ENCODE measurements at regions not wholly inside any gene's neighbourhood (a gene's known extent, or its start where the extent isn't known, plus 50 kb on each side); places are given as distances from the start of the nearest gene placed in this dataset.
A peak's percentile ranks its signal among the peaks of the same experiment; 100 is the strongest.

DNA sequence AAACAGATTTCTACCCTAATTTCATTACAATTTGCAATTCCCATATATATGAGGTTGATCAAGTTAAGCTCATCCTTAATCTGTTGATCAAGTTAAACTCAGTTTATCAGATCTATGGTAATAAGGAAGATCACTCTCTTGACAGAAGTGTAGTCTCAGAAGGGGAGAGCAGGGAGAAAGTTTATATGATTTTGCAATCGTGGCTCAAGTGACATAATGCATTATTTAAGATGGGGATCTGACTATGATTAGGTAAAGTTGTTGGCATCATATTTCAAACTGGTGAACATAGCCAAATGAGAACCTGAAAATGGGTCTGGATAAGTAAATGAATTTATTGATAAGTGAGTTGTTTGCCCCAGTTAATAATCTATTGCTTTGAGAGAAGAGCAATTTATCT lies 995.3 kb downstream of the OTOL1 start:
- DNase-seq (ENCODE audit: low spot score) = peak; percentile 23
- Histone ChIP-seq H3K4me3 (ENCODE audit: low read depth, low read length, poor library complexity, severe bottlenecking) (no peak overlapping the region), H3K9me3 (ENCODE audit: low read depth, low read length, poor library complexity, severe bottlenecking) (no peaks in the 10 kb centered on the region), H3K27ac (ENCODE audit: low read depth, low read length, poor library complexity, severe bottlenecking) (no peak overlapping the region), H3K4me1 (ENCODE audit: insufficient read depth, low read length, poor library complexity, severe bottlenecking) (peaks cover 14% of the 10 kb centered on the region), H3K36me3 (ENCODE audit: insufficient read depth, low read length, poor library complexity, severe bottlenecking) (no peaks in the 10 kb centered on the region), H3K27me3 (replicated peaks; ENCODE audit: insufficient read depth, low read depth, low read length, poor library complexity) (no peaks in the 10 kb centered on the region)
- BruUV-seq (replicated peaks) = no TSS peak
- CTCF ChIA-PET = no interaction called here
- intact Hi-C loops (cut with micrococcal nuclease; ENCODE audit: unreplicated experiment) = loop anchor here (10.0 kb wide), 1 partner anchor 577 kb away; no protein-coding TSS in a partner anchor
- TF ChIP-seq EZH2 (IDR thresholded peaks at IDR 0.05; ENCODE audit: borderline replicate concordance, low read depth, low read length, poor library complexity, severe bottlenecking) = no peak
- TF ChIP-seq, protein P1, sequence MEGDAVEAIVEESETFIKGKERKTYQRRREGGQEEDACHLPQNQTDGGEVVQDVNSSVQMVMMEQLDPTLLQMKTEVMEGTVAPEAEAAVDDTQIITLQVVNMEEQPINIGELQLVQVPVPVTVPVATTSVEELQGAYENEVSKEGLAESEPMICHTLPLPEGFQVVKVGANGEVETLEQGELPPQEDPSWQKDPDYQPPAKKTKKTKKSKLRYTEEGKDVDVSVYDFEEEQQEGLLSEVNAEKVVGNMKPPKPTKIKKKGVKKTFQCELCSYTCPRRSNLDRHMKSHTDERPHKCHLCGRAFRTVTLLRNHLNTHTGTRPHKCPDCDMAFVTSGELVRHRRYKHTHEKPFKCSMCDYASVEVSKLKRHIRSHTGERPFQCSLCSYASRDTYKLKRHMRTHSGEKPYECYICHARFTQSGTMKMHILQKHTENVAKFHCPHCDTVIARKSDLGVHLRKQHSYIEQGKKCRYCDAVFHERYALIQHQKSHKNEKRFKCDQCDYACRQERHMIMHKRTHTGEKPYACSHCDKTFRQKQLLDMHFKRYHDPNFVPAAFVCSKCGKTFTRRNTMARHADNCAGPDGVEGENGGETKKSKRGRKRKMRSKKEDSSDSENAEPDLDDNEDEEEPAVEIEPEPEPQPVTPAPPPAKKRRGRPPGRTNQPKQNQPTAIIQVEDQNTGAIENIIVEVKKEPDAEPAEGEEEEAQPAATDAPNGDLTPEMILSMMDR (conservative IDR thresholded peaks at IDR 0.05; ENCODE audit: low read depth, low read length) = no peak
- POLR2A ChIA-PET (ENCODE audit: low non-redundant PET) = no interaction called here

DNA sequence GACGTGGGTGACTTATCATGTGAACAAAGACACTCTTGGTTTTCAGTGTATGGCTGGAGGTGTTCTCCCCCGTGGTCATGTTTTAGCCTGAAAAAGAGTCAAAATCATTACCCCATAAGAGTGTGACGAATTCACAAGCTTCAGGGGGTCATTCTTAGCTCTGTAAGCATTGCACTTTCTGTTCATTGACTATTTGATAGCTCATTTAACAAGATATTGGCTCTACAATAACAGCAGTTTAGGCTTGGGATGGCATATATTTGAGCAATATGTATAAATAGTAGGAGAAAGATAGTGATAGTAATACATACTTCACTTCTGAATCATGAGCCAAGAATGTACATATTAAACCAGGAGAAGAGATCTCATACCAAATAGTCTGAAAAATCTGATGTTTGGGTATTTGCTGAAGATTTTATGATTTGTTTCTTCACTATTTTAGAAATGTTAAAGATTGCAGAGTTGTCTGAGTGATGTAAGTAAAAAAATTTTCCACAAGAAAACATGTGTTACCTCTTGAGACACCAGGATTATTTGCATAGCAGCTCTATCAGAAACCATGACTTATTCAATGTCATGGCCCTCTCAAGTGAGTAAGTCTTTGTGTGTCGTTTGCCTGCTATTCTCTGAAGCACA lies 996.0 kb downstream of the OTOL1 start:
- Histone ChIP-seq H3K9me3 (ENCODE audit: low read depth, low read length, poor library complexity, severe bottlenecking) (no peaks in the 10 kb centered on the region), H3K27ac (ENCODE audit: low read depth, low read length, poor library complexity, severe bottlenecking) (no peak overlapping the region), H3K4me3 (ENCODE audit: low read depth, low read length, poor library complexity, severe bottlenecking) (no peak overlapping the region), H3K4me1 (ENCODE audit: insufficient read depth, low read length, poor library complexity, severe bottlenecking) (peaks cover 14% of the 10 kb centered on the region), H3K36me3 (ENCODE audit: insufficient read depth, low read length, poor library complexity, severe bottlenecking) (no peaks in the 10 kb centered on the region), H3K27me3 (replicated peaks; ENCODE audit: insufficient read depth, low read depth, low read length, poor library complexity) (no peaks in the 10 kb centered on the region)
- CTCF ChIA-PET = no interaction called here
- no TSS peak for BruUV-seq (replicated peaks)
- POLR2A ChIA-PET (ENCODE audit: low non-redundant PET) = no interaction called here
- peak; percentile 26 for DNase-seq (ENCODE audit: low spot score)
- TF ChIP-seq EZH2 (IDR thresholded peaks at IDR 0.05; ENCODE audit: borderline replicate concordance, low read depth, low read length, poor library complexity, severe bottlenecking) = no peak
- TF ChIP-seq, protein P1 (conservative IDR thresholded peaks at IDR 0.05; ENCODE audit: low read depth, low read length) = no peak
- intact Hi-C loops (cut with micrococcal nuclease; ENCODE audit: unreplicated experiment) = loop anchor here (10.0 kb wide), 1 partner anchor 578 kb away; no protein-coding TSS in a partner anchor

DNA sequence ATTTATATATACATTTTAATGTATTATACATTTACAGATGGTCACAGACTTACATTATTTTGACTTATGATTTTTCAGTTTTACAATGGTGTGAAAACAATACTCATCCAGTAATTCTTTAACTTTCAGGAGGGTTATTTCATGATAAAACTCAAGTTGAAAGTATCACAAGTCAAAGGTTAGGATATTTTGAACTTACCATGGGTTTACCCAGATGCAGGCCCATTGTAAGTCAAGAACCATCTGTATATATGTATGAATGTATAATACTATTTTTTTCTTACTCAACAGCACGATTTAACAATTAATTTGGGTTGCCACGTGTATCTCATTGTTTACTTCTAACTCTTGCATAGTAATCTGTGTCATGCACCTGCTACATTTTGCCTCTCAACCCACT lies 1002.0 kb downstream of the OTOL1 start:
- no TSS peak for BruUV-seq (replicated peaks)
- ChIA-PET CTCF (no interaction called here), POLR2A (ENCODE audit: low non-redundant PET) (no interaction called here)
- no peaks in the 10 kb centered on the region for H3K27me3 ChIP-seq (replicated peaks; ENCODE audit: insufficient read depth, low read depth, low read length, poor library complexity)
- H3K36me3 ChIP-seq (ENCODE audit: insufficient read depth, low read length, poor library complexity, severe bottlenecking) = no peaks in the 10 kb centered on the region
- no peak for DNase-seq (ENCODE audit: low spot score)
- no peak overlapping the region for H3K4me3 ChIP-seq (ENCODE audit: low read depth, low read length, poor library complexity, severe bottlenecking)
- intact Hi-C loops (cut with micrococcal nuclease; ENCODE audit: unreplicated experiment) = loop anchor here (10.0 kb wide), 1 partner anchor 584 kb away; no protein-coding TSS in a partner anchor
- no peaks in the 10 kb centered on the region for H3K9me3 ChIP-seq (ENCODE audit: low read depth, low read length, poor library complexity, severe bottlenecking)
- no peak overlapping the region for H3K27ac ChIP-seq (ENCODE audit: low read depth, low read length, poor library complexity, severe bottlenecking)
- no peaks in the 10 kb centered on the region for H3K4me1 ChIP-seq (ENCODE audit: insufficient read depth, low read length, poor library complexity, severe bottlenecking)
- no peak for TF ChIP-seq EZH2 (IDR thresholded peaks at IDR 0.05; ENCODE audit: borderline replicate concordance, low read depth, low read length, poor library complexity, severe bottlenecking)
- TF ChIP-seq, protein P1 (conservative IDR thresholded peaks at IDR 0.05; ENCODE audit: low read depth, low read length) = no peak

Measured in A673 (cell line).